CD4-positive, alpha-beta T cell treated with Interleukin-10 for 1 hour (primary cell): ENCODE measurements at regions not wholly inside any gene's neighbourhood (a gene's known extent, or its start where the extent isn't known, plus 50 kb on each side); places are given as distances from the start of the nearest gene placed in this dataset.

Experiments
- DNase-seq: peaks from one replicate; pipeline ENCODE4 v3.0.0-alpha.2; 2020

DNA sequence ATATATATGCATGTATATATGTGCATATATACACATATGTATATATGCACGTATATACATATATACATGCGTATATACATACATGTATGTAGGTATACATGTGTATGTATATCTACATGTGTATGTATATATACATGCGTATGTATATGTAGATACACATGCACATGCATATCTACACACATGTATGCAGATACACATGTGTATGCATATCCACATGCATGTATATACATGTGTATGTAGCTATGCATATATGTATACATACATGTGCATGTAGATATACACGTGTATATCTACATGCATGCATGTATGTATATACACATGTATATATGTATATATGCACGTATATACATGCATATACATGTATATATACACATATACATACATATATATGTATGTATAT, 95.8 kb upstream of the STEAP4 start:
- DNase-seq = no peak

DNA sequence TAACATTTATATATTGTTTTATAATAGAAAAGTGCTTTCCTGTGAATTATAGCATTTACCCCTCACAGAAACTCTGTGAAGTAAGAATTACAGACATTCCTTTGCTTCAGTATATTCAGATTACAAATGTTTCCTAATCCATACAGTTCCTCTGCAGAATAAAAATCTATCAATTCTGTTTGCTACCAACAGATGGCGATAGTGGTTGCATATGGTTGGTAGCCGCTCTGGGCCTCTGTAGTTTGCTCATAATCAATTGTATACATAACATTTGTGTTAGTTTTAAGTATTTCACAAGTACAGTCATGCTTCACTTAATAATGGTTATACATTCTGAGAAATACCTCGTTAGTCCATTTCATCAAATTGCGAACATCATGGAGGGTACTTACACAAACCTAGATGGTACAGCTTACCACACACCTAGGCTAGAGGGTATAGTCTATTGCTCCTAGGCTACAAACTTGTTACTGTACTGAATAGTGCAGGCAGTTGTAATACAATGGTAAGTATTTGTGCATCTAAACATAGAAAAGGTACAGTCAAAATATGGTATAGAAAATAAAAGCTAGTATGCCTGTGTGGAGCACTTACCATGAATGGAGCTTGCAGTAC, 94.4 kb upstream of the STEAP4 start:
- peak; percentile 7 for DNase-seq

GRCh38 chr7:88399696-88400240, 93.1 kb upstream of the STEAP4 start:
- DNase-seq = no peak

- DNase-seq = no peak
Observed at GRCh38 chr7:88399036-88399435, 92.3 kb upstream of the STEAP4 start.

DNA sequence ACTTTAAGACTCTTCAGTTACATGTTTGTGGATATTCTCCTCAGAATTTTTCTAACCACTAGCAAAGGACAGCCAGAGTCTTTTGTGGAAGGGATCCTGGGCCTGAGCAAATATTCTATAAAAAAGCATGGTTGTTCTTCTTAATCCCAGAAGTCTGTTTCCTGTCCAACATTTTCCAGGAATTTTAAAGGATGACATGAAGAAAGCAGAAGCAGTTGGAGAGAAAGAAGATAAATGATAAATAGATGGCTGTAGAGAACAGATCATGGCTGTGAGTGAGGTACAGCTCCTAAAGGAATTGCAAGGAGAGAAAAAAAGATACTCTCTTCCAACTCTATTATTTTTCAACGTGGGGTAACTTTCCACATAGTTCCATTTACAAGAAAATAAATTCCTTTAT, 91.8 kb upstream of the STEAP4 start:
- no peak for DNase-seq

GRCh38 chr7:88396948-88397322, 90.2 kb upstream of the STEAP4 start:
- DNase-seq = no peak

GRCh38 chr7:88396295-88396947, 89.7 kb upstream of the STEAP4 start:
- no peak for DNase-seq

DNA sequence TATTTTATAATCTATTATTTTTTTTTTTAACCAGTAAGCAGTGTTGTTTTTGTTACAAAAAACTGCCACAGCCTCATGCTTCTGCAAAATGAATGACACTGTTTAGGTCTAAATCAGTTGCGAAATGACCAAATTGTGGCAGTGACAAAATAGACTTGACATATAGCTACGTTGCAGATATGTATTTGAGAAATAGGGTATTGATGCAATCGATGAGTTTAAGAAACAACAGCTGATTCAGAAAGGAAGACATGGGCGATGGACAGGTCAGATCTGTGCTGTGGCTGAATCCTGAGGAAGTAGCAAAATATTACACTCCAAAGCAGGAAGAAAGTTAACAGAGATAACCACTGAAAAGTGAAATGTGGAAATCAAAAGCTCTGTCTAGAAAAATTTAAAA, 89.0 kb upstream of the STEAP4 start:
- peak; percentile 4 for DNase-seq

DNA sequence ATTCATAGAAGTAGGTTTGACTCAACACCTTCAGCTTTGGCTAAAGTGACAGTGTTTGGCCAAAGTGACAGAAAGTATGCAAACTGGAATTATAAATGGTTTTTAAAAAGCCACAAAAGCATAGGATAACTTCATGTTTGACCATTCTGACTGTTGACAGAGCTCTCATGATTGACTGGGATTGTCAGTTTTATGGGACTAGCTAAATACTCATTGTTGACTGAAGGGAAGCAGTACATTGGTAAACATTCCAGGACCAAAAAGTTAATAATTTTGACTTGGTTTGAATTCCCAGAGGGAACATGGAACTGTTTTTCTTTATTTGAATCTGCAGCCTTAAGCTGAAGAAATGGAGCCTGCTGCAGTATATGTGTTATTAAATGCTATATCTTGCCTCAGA, 84.6 kb upstream of the STEAP4 start:
- no peak for DNase-seq

GRCh38 chr7:88387368-88387767, 80.7 kb upstream of the STEAP4 start:
- DNase-seq = no peak

DNA sequence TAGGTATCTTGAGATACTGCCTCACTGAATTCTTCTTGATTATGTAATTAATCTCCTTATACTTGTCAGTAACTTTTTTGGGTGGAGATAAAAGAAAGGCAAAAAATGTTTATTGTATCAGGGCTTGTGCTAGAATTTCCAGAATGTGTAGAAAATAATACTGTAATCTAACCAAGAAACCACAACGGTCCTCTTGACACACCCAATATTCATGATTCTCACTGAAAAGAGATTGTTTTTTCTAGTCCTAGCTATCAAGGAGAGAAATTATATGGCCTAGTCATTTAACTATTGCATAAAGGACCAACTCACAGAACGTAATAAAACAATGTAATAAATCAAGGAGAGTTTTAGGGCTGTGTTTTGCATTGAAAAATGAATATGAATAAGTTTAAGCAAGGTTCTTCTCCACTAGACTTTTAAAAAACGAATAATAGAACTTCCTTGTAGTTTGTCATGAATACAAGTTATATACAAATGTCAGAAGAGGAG, 80.0 kb upstream of the STEAP4 start:
- DNase-seq = no peak

- DNase-seq = no peak
Observed at GRCh38 chr7:88377434-88377833, 70.7 kb upstream of the STEAP4 start.

- DNase-seq = no peak
Observed at GRCh38 chr7:88368686-88369085, 62.0 kb upstream of the STEAP4 start.

- no peak for DNase-seq
Observed at GRCh38 chr7:88366845-88367244, 60.2 kb upstream of the STEAP4 start.

GRCh38 chr7:88363869-88364268, 57.2 kb upstream of the STEAP4 start:
- DNase-seq = no peak

GRCh38 chr7:88363249-88363648, 56.6 kb upstream of the STEAP4 start:
- DNase-seq = no peak

DNA sequence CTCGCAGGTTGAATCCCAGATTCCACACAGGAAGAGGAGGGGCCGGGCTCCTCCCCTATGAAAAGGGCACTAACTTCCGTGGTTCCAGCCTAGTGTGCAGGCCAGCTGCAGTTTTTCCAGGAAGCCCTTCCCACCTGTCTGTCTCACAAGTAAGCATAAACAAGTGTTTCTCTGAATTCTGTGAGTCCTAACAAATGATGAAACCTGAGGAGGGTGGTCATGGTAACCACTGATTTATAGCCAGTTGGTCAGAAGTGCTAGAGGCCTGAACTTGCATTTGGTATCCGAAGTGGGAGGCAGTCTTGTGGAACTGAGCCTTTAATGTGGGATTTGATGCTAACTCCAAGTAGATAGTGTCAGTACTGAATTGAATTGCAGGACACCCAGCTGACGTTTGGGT, 54.7 kb upstream of the STEAP4 start:
- no peak for DNase-seq

DNA sequence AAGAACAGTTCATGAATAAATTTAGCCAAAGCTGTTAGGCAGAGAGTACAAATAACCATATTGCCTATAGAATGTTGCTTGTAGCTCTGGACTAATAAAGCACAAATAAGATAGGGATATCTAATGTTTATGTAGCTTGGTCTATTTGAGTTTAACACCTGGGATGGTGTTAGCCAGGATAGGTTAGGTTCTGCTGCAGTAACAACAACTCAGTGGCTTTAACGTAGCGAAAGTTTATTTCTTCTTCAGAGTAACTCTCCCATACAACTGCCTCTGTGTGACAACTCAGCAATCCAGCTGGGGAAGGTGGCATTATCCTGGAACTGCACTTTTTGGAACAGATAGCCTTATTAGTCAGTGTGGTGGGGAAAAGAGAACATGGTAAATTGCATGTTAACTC, 52.2 kb upstream of the STEAP4 start:
- DNase-seq = no peak

DNA sequence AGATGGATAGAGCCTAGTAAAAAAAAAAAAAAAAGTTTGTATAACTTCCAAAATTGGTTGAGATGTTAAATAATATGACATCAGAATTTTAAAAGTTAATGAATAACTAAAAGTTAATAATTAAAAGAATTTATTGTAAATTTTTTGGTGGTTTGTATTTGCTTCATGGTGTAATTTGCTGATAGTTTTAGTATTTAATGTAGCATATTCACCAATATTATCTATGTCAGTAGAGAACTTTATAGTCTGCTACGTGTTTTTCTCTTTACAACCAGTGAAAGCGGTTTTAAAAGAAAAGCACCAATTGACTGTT, 51.8 kb upstream of the STEAP4 start:
- no peak for DNase-seq

DNA sequence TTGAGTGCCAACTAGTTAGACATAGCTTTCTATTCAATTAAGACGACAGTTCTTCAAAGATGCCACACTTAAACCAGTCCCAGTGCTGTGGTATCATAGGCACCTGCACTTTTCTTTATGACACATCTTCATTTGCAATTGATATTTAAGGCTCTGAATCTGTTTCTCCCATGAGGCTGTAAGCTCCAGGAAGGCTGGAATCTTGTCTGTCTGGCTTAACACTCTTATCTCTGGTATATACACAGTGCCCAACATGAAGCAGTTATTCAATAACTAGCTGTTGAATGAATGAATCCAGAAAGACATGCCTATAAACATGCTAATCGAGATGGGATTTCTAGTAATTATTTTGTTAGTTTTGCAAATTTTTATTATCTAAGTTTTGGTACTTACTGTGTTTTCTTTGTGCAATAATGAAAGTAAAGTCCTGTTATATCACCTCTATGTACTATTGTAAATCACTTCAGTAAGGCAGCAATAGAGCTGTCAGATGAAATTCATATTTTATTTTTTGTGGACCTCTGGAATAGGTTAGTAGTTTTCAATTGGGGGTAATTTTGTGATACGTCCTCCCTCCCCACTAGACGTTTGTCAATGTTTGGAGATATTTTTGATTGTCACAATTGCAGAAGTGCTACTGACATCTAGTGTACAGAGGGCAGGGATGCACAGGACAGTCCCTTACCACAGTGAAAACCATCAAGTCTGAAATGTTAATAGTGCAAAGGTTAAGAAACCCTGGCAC, 51.3 kb upstream of the STEAP4 start:
- peak; percentile 3 for DNase-seq

GRCh38 chr7:88357294-88357693, 50.6 kb upstream of the STEAP4 start:
- peak; percentile 11 for DNase-seq
